Transverse colon (tissue), 4 donors: ENCODE measurements at regions not wholly inside any gene's neighbourhood (a gene's known extent, or its start where the extent isn't known, plus 50 kb on each side); places are given as distances from the start of the nearest gene placed in this dataset.

Source experiments
- DNase-seq: peaks from one replicate; pipeline ENCODE4 v3.0.0-alpha.2; 2019
- H3K27ac ChIP-seq, 4 donors: fragments of 200-600 bp; sonication (generic); 2 replicates each; pipeline ENCODE4 v1.5.1; 2016 to 2018; ENCODE audit warnings: inconsistent platforms in 4 of 4
- H3K27me3 ChIP-seq: fragments of 200-600 bp; sonication (generic); 2 replicates; pipeline ENCODE4 v1.5.1; 2017; ENCODE audit warnings: inconsistent platforms
- H3K36me3 ChIP-seq, 4 donors: fragments of 200-600 bp; sonication (generic); 2 replicates each; pipeline ENCODE4 v1.5.1; 2017 to 2019; ENCODE audit warnings: inconsistent platforms in 4 of 4
- H3K4me1 ChIP-seq, 4 donors: fragments of 200-600 bp; sonication (generic); 2 replicates each; pipeline ENCODE4 v1.5.1; 2017 to 2020; ENCODE audit warnings: inconsistent platforms in 4 of 4
- H3K4me3 ChIP-seq, 4 donors: fragments of 200-600 bp; sonication (generic); 1 replicate in 1 of 4; 2 replicates in 3 of 4; pipeline versions ENCODE4 v1.5.1 to v1.6.1; 2017 to 2019; ENCODE audit warnings: inconsistent platforms in 4 of 4
- H3K9me3 ChIP-seq, 2 donors: fragments of 200-600 bp; sonication (generic); 2 replicates each; pipeline ENCODE4 v1.5.1; 2017 to 2019; ENCODE audit warnings: inconsistent platforms in 2 of 2
- EP300 ChIP-seq: sonication (generic); formaldehyde crosslinking; IDR thresholded peaks from one replicate; pipeline ENCODE4 v1.6.1; 2017; ENCODE audit warnings: antibody characterized with exemption, low read depth
- POLR2A ChIP-seq: fragments of 450-650 bp; IDR thresholded peaks from one replicate; pipeline ENCODE4 v1.6.1; 2016; ENCODE audit warnings: antibody characterized with exemption, mild to moderate bottlenecking, moderate library complexity
- POLR2AphosphoS5 ChIP-seq, 3 donors: sonication (generic); formaldehyde crosslinking; IDR thresholded peaks; one replicate each; pipeline ENCODE4 v1.6.1; 2016; ENCODE audit warnings: antibody characterized with exemption in 3 of 3
- WGBS, 2 donors: methylation state at CpG; one replicate each; pipeline ENCODE4 v1.1.5; 2018; ENCODE audit warnings: low coverage in 1 of 2; 5-methylcytosine and 5-hydroxymethylcytosine counted together
- in situ Hi-C, 4 donors: fragments of 200-750 bp; cut with MboI; loops; one replicate each; pipeline versions ENCODE4 v1.15.0 to v1.15.1; 2017; ENCODE audit warnings: low sequenced_read_pairs in 3 of 4, low pct_ligation_motif_present in 1 of 4, low pct_unique_long_range_greater_than_20kb in 1 of 4
- intact Hi-C: fragments of 100-400 bp; cut with DNase I; formaldehyde crosslinking; loops from one replicate; pipeline ENCODE4 v1.15.1; 2023; ENCODE audit warnings: low total_unique reads
- TF ChIP-seq, protein P1 (sequence below), 5 experiments: fragments of 200-600 bp in 3 of 5; fragments of 450-650 bp in 2 of 5; sonication (generic) in 3 of 5; IDR thresholded peaks; 1 replicate in 2 of 5; 2 replicates in 3 of 5; pipeline ENCODE4 v1.5.1; 2016 to 2017; ENCODE audit warnings: antibody characterized with exemption in 5 of 5, inconsistent platforms in 3 of 5, mild to moderate bottlenecking in 2 of 5, moderate library complexity in 1 of 5

DNA sequence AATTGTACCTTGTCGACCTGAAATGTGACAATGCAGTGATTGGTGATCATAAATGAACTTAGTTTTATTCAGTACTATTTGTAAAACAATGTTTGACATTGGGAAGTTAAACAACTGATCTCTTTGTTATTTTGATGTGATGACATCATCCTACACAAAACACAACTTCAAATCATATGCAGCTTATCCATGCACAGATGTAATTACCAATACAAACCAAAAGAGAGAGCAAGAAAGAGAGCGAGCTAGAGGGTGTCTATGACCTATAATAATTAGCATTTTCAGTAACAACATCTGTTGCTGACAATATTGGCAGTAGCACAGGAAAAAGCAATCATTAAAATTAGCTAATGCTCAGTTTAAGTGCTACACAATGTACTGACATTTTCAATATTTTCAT lies 320.9 kb downstream of the UTRN start:
- in situ Hi-C loops (no loop called here), intact Hi-C loops (no loop called here)
- Histone ChIP-seq H3K36me3 (no peaks in the 10 kb centered on the region), H3K9me3 (peaks cover 0 to 2% of the 10 kb centered on the region in 2 donors), H3K27ac (no peak overlapping the region), H3K4me3 (no peak overlapping the region), H3K4me1 (no peaks in the 10 kb centered on the region), H3K27me3 (no peaks in the 10 kb centered on the region)
- no peak for DNase-seq
- WGBS, 2 donors, result 72 to 84% methylated on average over 2 of the region's 2 CpGs
- TF ChIP-seq, protein P1, sequence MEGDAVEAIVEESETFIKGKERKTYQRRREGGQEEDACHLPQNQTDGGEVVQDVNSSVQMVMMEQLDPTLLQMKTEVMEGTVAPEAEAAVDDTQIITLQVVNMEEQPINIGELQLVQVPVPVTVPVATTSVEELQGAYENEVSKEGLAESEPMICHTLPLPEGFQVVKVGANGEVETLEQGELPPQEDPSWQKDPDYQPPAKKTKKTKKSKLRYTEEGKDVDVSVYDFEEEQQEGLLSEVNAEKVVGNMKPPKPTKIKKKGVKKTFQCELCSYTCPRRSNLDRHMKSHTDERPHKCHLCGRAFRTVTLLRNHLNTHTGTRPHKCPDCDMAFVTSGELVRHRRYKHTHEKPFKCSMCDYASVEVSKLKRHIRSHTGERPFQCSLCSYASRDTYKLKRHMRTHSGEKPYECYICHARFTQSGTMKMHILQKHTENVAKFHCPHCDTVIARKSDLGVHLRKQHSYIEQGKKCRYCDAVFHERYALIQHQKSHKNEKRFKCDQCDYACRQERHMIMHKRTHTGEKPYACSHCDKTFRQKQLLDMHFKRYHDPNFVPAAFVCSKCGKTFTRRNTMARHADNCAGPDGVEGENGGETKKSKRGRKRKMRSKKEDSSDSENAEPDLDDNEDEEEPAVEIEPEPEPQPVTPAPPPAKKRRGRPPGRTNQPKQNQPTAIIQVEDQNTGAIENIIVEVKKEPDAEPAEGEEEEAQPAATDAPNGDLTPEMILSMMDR (IDR thresholded peaks at IDR 0.05), result no peak
- TF ChIP-seq EP300 (no peak), POLR2AphosphoS5 (IDR thresholded peaks at IDR 0.05) (no peak), POLR2A (no peak)

DNA sequence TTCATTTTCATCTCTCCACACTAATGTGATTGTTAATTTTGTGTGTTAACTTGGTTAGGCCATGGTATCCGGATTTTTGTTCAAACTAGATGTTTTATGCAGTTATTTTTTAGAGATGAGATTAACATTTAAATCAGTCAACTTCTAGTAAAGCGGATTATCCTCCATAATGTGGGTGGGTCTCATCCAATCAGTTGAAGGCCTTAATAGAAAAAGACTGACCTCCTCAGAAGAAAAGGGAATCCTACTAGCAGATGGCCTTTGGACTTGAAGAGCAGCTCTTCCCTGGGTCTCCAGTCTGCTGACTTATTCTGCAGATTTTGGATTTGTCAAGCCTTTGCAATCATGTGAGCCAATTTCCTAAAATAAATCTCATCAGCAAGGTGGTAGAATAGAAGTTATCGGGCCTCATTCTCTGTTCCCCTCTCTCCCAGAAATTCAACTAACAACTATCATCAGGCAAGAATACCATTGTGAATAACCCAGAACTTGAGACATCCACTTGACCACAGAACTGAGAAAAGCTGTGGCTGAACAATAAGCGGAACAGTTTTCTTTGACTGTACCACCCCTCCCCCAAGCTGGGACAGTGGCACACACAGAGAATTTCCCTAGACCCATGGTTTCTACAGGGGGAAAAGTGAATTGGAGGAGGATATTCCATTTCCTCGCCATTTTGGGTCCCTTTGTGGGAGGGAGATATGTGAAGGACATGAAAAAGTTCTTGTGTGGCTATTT lies 323.0 kb downstream of the UTRN start:
- 93 to 100% methylated on average over 5 of the region's 5 CpGs for WGBS, 2 donors
- no peaks in the 10 kb centered on the region for H3K9me3 ChIP-seq
- DNase-seq, result no peak
- intact Hi-C loops (no loop called here), in situ Hi-C loops (no loop called here)
- no peaks in the 10 kb centered on the region for H3K36me3 ChIP-seq
- no peaks in the 10 kb centered on the region for H3K27me3 ChIP-seq
- no peak overlapping the region for H3K4me3 ChIP-seq
- TF ChIP-seq POLR2AphosphoS5 (IDR thresholded peaks at IDR 0.05), result no peak
- TF ChIP-seq, protein P1 (IDR thresholded peaks at IDR 0.05), result no peak
- no peak for TF ChIP-seq EP300
- no peak for TF ChIP-seq POLR2A
- no peak overlapping the region for H3K27ac ChIP-seq
- no peaks in the 10 kb centered on the region for H3K4me1 ChIP-seq

DNA sequence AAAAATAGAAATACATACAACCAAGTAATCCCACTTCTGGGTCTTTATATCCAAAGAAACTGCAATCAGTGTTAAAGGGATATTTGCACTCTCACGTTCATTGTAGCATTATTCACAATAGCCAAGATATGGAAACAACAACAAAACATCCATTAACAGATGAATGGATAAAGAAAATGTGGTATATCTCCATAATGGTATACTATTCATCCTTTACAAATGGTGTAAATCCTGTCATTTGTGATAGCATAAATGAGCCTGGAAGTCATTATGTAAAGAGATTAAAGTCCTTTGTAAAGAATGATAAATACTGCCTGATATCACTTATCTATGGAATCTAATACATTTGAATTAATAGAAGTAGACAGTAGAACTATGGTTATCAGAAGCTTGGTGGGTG lies 327.7 kb downstream of the UTRN start:
- H3K36me3 ChIP-seq, result no peaks in the 10 kb centered on the region
- in situ Hi-C loops, result no loop called here
- 89 to 90% methylated on average over 1 of the region's 1 CpG for WGBS, 2 donors
- no peak overlapping the region for H3K4me3 ChIP-seq
- no peaks in the 10 kb centered on the region for H3K4me1 ChIP-seq
- TF ChIP-seq, protein P1 (IDR thresholded peaks at IDR 0.05), result no peak
- TF ChIP-seq POLR2A (no peak), EP300 (no peak), POLR2AphosphoS5 (IDR thresholded peaks at IDR 0.05) (no peak)
- H3K9me3 ChIP-seq, result no peaks in the 10 kb centered on the region
- H3K27ac ChIP-seq, result no peak overlapping the region
- no peak for DNase-seq
- intact Hi-C loops, result no loop called here
- no peaks in the 10 kb centered on the region for H3K27me3 ChIP-seq

DNA sequence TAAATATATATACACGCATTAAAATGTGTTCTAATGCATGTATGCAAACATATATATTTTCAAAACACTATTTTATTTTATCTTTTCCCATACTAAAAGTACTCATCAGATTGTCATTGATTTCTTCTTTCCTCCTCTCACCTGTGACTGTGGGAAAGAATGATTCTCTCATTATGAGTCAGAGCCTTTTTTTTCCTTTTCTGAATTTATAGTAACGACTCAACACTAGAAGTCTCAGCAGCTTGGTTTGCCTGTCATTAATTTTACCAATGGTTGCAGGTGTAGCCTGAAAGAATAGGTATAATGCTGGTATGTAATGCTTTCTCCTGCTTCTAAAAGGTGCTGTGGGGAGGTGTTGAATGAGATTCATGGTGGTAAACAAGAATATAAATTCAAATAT lies 328.7 kb downstream of the UTRN start:
- intact Hi-C loops, result no loop called here
- TF ChIP-seq, protein P1 (IDR thresholded peaks at IDR 0.05), result no peak
- TF ChIP-seq POLR2A (no peak), EP300 (no peak)
- WGBS, 2 donors, result 33 to 81% methylated on average over 2 of the region's 2 CpGs
- Histone ChIP-seq H3K4me3 (no peak overlapping the region), H3K27ac (no peak overlapping the region), H3K4me1 (no peaks in the 10 kb centered on the region), H3K27me3 (no peaks in the 10 kb centered on the region), H3K9me3 (no peaks in the 10 kb centered on the region), H3K36me3 (no peaks in the 10 kb centered on the region)
- in situ Hi-C loops, result no loop called here
- DNase-seq, result no peak
